ENCODE measurements at regions not wholly inside any gene's neighbourhood (a gene's known extent, or its start where the extent isn't known, plus 50 kb on each side); places are given as distances from the start of the nearest gene placed in this dataset.

DNA sequence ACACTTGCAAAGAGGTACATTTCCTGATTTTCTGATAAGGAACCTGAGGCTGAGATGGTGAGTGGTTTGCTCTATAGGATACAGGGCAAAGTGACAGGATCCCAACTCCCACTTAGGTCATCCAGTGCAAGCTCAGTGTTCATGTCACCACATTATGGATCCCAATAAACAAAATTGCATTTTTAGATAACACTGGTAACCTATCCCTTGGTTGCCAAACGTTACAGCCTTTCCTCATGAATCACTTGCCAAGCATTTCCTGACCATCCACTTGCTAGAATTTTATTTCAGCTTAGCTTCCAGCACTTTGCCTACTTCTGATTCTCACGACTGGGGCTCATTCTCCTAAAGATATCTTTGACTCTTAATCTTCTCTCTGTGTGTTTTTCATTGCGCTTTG is 131.4 kb upstream of the ODAD2 start:
- in situ Hi-C loops (cut with HindIII; ENCODE audit: low pct_ligation_motif_present, low sequenced_read_pairs), result no loop called here
- DNase-seq, result peak; percentile 78
- TF ChIP-seq, protein P1, sequence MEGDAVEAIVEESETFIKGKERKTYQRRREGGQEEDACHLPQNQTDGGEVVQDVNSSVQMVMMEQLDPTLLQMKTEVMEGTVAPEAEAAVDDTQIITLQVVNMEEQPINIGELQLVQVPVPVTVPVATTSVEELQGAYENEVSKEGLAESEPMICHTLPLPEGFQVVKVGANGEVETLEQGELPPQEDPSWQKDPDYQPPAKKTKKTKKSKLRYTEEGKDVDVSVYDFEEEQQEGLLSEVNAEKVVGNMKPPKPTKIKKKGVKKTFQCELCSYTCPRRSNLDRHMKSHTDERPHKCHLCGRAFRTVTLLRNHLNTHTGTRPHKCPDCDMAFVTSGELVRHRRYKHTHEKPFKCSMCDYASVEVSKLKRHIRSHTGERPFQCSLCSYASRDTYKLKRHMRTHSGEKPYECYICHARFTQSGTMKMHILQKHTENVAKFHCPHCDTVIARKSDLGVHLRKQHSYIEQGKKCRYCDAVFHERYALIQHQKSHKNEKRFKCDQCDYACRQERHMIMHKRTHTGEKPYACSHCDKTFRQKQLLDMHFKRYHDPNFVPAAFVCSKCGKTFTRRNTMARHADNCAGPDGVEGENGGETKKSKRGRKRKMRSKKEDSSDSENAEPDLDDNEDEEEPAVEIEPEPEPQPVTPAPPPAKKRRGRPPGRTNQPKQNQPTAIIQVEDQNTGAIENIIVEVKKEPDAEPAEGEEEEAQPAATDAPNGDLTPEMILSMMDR (IDR thresholded peaks at IDR 0.05; ENCODE audit: low read depth, low read length, missing control alignments), result no peak
- Histone ChIP-seq H3K27me3 (replicated peaks) (no peaks in the 10 kb centered on the region), H3K4me3 (ENCODE audit: low read depth, low read length) (no peak overlapping the region), H3K27ac (peak overlapping the region; percentile 57), H3K36me3 (replicated peaks) (no peaks in the 10 kb centered on the region)

DNA sequence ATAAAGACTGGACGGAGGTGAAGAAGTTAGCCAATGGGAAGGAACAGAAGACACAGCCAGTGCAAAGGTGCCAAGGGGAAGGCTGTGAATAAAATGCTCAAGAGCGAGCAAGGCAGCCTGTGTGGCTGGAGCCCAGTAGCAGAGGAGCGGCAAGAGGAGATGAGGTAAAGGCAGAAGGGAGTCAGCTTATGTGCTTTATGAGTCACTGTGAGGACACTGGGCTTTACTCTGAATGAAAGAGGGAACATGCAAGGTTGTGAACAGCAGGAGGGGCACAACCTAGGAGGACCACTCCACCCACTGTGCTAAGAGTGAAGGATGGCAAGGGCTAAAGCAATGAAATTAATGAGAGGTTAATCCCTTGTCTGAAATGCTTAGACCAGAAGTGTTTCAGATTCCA is 129.0 kb upstream of the ODAD2 start:
- TF ChIP-seq, protein P1 (IDR thresholded peaks at IDR 0.05; ENCODE audit: low read depth, low read length, missing control alignments), result no peak
- Histone ChIP-seq H3K27ac (no peak overlapping the region), H3K4me3 (ENCODE audit: low read depth, low read length) (no peak overlapping the region), H3K27me3 (replicated peaks) (no peaks in the 10 kb centered on the region), H3K36me3 (replicated peaks) (no peaks in the 10 kb centered on the region)
- peak; percentile 24 for DNase-seq
- in situ Hi-C loops (cut with HindIII; ENCODE audit: low pct_ligation_motif_present, low sequenced_read_pairs), result no loop called here

DNA sequence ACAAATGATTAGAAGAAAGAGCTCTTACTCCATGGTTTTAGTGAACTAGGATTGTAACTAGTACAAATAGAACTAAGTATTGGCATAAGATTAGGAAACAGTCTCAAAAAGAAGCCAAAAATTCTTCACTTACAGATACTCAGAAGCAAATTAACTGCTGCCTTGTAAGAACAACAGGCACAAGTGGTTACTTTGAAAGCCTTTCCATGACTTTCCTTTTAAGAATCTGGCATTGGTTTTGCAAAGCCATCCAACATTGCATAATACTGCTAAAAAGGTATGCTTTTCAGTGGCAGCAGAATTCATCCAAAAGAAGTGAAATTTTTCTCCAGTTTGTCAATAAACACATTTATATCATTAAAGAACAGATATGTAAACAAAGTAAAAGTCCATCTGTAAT is 126.8 kb upstream of the ODAD2 start:
- H3K4me3 ChIP-seq (ENCODE audit: low read depth, low read length), result no peak overlapping the region
- TF ChIP-seq, protein P1 (IDR thresholded peaks at IDR 0.05; ENCODE audit: low read depth, low read length, missing control alignments), result no peak
- no peaks in the 10 kb centered on the region for H3K36me3 ChIP-seq (replicated peaks)
- no peaks in the 10 kb centered on the region for H3K27me3 ChIP-seq (replicated peaks)
- H3K27ac ChIP-seq, result no peak overlapping the region
- in situ Hi-C loops (cut with HindIII; ENCODE audit: low pct_ligation_motif_present, low sequenced_read_pairs), result no loop called here
- peak; percentile 16 for DNase-seq

DNA sequence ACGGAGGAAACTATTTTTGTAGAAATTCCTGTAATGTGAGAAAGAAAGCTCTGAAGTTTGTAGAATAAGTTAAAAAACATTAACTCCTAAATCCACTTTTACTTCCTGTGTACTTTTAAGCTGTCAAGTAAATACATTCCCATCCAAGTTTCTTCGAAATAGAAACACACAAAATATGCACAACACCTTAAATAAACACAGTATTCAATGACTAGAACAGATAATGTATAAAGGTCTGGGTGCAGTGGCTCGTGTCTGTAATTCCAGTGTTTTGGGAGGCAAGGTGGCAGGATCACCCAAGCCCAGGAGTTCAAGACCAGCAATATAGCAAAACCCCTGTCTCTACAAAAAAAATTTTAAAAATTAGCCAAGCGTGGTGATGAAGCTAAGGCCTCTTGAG is 121.9 kb upstream of the ODAD2 start:
- H3K36me3 ChIP-seq (replicated peaks), result no peaks in the 10 kb centered on the region
- H3K27ac ChIP-seq, result no peak overlapping the region
- H3K27me3 ChIP-seq (replicated peaks), result no peaks in the 10 kb centered on the region
- no peak overlapping the region for H3K4me3 ChIP-seq (ENCODE audit: low read depth, low read length)
- TF ChIP-seq, protein P1 (IDR thresholded peaks at IDR 0.05; ENCODE audit: low read depth, low read length, missing control alignments), result no peak
- no peak for DNase-seq
- in situ Hi-C loops (cut with HindIII; ENCODE audit: low pct_ligation_motif_present, low sequenced_read_pairs), result no loop called here

DNA sequence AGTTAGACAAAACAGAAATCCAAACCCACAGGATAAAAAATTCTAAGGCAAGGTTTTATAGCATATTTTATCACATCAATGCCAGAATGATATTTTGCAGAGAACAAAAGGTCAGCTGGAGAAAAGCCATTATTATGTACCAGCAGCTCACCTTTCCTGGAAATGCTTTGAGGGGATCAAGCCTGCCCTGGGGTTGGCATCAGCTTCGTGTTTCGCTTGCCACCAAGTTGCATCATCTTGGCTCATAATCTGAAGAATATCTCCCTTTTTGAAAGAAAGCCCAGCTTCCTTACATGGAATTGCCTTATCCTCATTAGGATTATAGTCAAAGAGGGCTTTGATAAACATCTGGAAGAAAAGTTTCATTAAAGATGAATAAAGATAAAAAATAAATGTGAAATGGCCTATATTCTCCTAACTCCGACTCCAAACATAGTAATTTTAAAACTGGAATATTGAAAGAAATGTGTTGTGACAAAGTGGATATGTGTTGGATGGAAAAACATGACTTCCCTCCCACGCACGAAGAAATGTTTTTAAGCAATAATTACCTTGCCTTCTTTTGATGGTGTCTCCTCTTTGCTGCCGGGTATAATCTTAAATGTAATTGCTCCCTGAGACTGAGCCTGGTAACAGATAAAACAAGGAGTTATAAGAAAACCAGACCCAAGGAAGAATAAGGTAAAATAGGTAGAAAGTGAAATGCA is 121.3 kb upstream of the ODAD2 start:
- no peak for DNase-seq
- Histone ChIP-seq H3K4me3 (ENCODE audit: low read depth, low read length) (no peak overlapping the region), H3K36me3 (replicated peaks) (no peaks in the 10 kb centered on the region), H3K27ac (no peak overlapping the region), H3K27me3 (replicated peaks) (no peaks in the 10 kb centered on the region)
- TF ChIP-seq, protein P1 (IDR thresholded peaks at IDR 0.05; ENCODE audit: low read depth, low read length, missing control alignments), result no peak
- in situ Hi-C loops (cut with HindIII; ENCODE audit: low pct_ligation_motif_present, low sequenced_read_pairs), result no loop called here
